Chondrocyte (in vitro differentiated cells): ENCODE measurements at regions not wholly inside any gene's neighbourhood (a gene's known extent, or its start where the extent isn't known, plus 50 kb on each side); places are given as distances from the start of the nearest gene placed in this dataset.

Experiments used
- DNase-seq: peaks from one replicate; pipeline ENCODE4 v3.0.0; 2021; ENCODE audit warnings: mixed read lengths, low spot score
- H3K27ac Mint-ChIP-seq: one replicate; pipeline ENCODE4 v1.8.0; 2021; ENCODE audit warnings: mild to moderate bottlenecking, moderate library complexity, mixed read lengths; ENCODE audit not compliant: unreplicated experiment
- H3K27me3 Mint-ChIP-seq: 2 replicates; pipeline ENCODE4 v1.8.0; 2021; ENCODE audit warnings: low read depth, mixed read lengths
- H3K36me3 Mint-ChIP-seq: 2 replicates; pipeline ENCODE4 v1.8.0; 2021; ENCODE audit warnings: low read depth, mixed read lengths
- H3K4me1 Mint-ChIP-seq: 2 replicates; pipeline ENCODE4 v1.8.0; 2021; ENCODE audit warnings: low read depth, mild to moderate bottlenecking, mixed read lengths
- H3K4me3 Mint-ChIP-seq: one replicate; pipeline ENCODE4 v1.8.0; 2021; ENCODE audit warnings: mild to moderate bottlenecking, moderate library complexity, mixed read lengths; ENCODE audit not compliant: unreplicated experiment
- H3K9me3 Mint-ChIP-seq: 2 replicates; pipeline ENCODE4 v1.8.0; 2021; ENCODE audit warnings: low read depth, mixed read lengths
- TF ChIP-seq, protein P1 (sequence below): fragments of 200-600 bp; sonication (generic); IDR thresholded peaks from 2 replicates; pipeline ENCODE4 v1.5.0; 2021; ENCODE audit warnings: antibody characterized with exemption, mild to moderate bottlenecking, moderate library complexity

GRCh38 chr18:7388741-7389140, 157.9 kb downstream of the LRRC30 start:
- Mint-ChIP-seq H3K4me3 (no peak overlapping the region), H3K9me3 (peaks cover 4% of the 10 kb centered on the region), H3K27ac (no peak overlapping the region), H3K27me3 (peaks cover 38% of the 10 kb centered on the region), H3K36me3 (no peaks in the 10 kb centered on the region), H3K4me1 (no peaks in the 10 kb centered on the region)
- no peak for DNase-seq
- TF ChIP-seq, protein P1, sequence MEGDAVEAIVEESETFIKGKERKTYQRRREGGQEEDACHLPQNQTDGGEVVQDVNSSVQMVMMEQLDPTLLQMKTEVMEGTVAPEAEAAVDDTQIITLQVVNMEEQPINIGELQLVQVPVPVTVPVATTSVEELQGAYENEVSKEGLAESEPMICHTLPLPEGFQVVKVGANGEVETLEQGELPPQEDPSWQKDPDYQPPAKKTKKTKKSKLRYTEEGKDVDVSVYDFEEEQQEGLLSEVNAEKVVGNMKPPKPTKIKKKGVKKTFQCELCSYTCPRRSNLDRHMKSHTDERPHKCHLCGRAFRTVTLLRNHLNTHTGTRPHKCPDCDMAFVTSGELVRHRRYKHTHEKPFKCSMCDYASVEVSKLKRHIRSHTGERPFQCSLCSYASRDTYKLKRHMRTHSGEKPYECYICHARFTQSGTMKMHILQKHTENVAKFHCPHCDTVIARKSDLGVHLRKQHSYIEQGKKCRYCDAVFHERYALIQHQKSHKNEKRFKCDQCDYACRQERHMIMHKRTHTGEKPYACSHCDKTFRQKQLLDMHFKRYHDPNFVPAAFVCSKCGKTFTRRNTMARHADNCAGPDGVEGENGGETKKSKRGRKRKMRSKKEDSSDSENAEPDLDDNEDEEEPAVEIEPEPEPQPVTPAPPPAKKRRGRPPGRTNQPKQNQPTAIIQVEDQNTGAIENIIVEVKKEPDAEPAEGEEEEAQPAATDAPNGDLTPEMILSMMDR: no peak

GRCh38 chr18:7390731-7391492, 160.0 kb downstream of the LRRC30 start:
- Mint-ChIP-seq H3K27ac (no peak overlapping the region), H3K27me3 (peaks cover 30% of the 10 kb centered on the region), H3K36me3 (no peaks in the 10 kb centered on the region), H3K4me1 (no peaks in the 10 kb centered on the region), H3K4me3 (no peak overlapping the region), H3K9me3 (peaks cover 4% of the 10 kb centered on the region)
- TF ChIP-seq, protein P1: no peak
- DNase-seq: no peak

GRCh38 chr18:7393080-7393479, 162.2 kb downstream of the LRRC30 start:
- no peak overlapping the region for H3K4me3 Mint-ChIP-seq

GRCh38 chr18:7394050-7394659, 163.3 kb downstream of the LRRC30 start:
- Mint-ChIP-seq H3K27ac (no peak overlapping the region), H3K27me3 (peaks cover 24% of the 10 kb centered on the region), H3K4me1 (no peaks in the 10 kb centered on the region), H3K4me3 (no peak overlapping the region), H3K36me3 (no peaks in the 10 kb centered on the region), H3K9me3 (no peaks in the 10 kb centered on the region)
- no peak for DNase-seq
- TF ChIP-seq, protein P1: no peak

More at GRCh38 chr18:7393080-7393479, 162.2 kb downstream of the LRRC30 start:
- H3K36me3 Mint-ChIP-seq: no peaks in the 10 kb centered on the region
- H3K4me1 Mint-ChIP-seq: no peaks in the 10 kb centered on the region
- no peaks in the 10 kb centered on the region for H3K9me3 Mint-ChIP-seq
- peaks cover 30% of the 10 kb centered on the region for H3K27me3 Mint-ChIP-seq
- DNase-seq: no peak
- TF ChIP-seq, protein P1: no peak
- no peak overlapping the region for H3K27ac Mint-ChIP-seq

DNA sequence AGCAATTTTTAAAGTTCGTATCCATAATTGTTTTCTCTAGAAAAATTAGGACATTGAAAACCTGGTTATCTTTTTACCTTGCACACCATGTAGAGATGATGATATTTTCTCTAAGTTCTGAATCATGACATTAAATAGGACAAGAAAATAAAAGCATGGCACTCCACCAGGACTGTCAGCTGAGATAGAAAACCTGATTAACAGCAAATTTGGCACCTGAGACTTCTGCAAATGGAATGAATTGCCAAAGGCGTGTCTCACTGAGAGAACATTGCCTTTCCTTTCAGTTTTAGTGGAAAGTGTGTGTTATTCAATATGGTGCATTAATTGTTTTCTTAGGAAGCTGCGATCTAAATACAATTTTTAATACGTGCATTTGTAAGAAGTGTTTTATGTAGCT, 164.7 kb downstream of the LRRC30 start:
- Mint-ChIP-seq H3K4me1 (no peaks in the 10 kb centered on the region), H3K4me3 (no peak overlapping the region), H3K27me3 (peaks cover 15% of the 10 kb centered on the region), H3K9me3 (no peaks in the 10 kb centered on the region), H3K27ac (no peak overlapping the region), H3K36me3 (no peaks in the 10 kb centered on the region)
- TF ChIP-seq, protein P1: no peak
- no peak for DNase-seq
